Endothelial cell of umbilical vein (primary cell): ENCODE measurements at regions not wholly inside any gene's neighbourhood (a gene's known extent, or its start where the extent isn't known, plus 50 kb on each side); places are given as distances from the start of the nearest gene placed in this dataset.

Source experiments
- BruUV-seq: library from RNA; stranded (reverse); fragments of 400-500 nt; replicated peaks from 2 replicates; lab custom pipeline; 2021; lab: Mats Ljungman, UMichigan
- CTCF ChIA-PET: fragments of 300-600, 350-600 bp; sonication (Branson Sonifier 250); formaldehyde crosslinking; loops from one replicate; lab custom pipeline; 2021; ENCODE audit warnings: antibody characterized with exemption, inconsistent platforms; lab: Charles Lee
- POLR2A ChIA-PET: fragments of 300-600, 350-600 bp; sonication (Branson Sonifier 250); formaldehyde crosslinking; loops from one replicate; lab custom pipeline; 2021; ENCODE audit warnings: antibody characterized with exemption, inconsistent platforms; lab: Charles Lee
- DNase-seq: peaks from one replicate; pipeline ENCODE4 v3.0.0-alpha.2; 2011; ENCODE audit warnings: low read depth, low spot score
- FAIRE-seq: peaks from 2 replicates; lab custom pipeline; 2011; peaks lifted over from hg19 to GRCh38; lab: Jason Lieb, UNC
- H2AFZ ChIP-seq: 2 replicates; pipeline ENCODE4 v1.6.0; 2012; ENCODE audit warnings: low read depth, low read length, control low read depth, inconsistent platforms
- H3K27ac ChIP-seq: 2 replicates; pipeline ENCODE4 v1.5.1; 2011; ENCODE audit warnings: low read depth, mild to moderate bottlenecking, control low read depth, low read length, moderate library complexity; ENCODE audit not compliant: insufficient read depth
- H3K27me3 ChIP-seq, 2 experiments: 2 replicates each; pipeline versions ENCODE4 v1.6.0 to v1.6.1; 2011; ENCODE audit warnings: low read length in 2 of 2, mixed read lengths in 1 of 2; ENCODE audit not compliant: control insufficient read depth in 2 of 2, insufficient read depth in 2 of 2
- H3K36me3 ChIP-seq, 2 experiments: 2 replicates in 1 of 2; 3 replicates in 1 of 2; pipeline ENCODE4 v1.5.1; 2011; ENCODE audit warnings: low read length in 2 of 2, mild to moderate bottlenecking in 1 of 2, moderate library complexity in 1 of 2; ENCODE audit not compliant: control insufficient read depth in 2 of 2, insufficient read depth in 2 of 2; ENCODE audit errors: extremely low read depth in 1 of 2
- H3K4me1 ChIP-seq: 3 replicates; pipeline ENCODE4 v1.5.1; 2011; ENCODE audit warnings: mild to moderate bottlenecking, low read length; ENCODE audit not compliant: control insufficient read depth, insufficient read depth; ENCODE audit errors: extremely low read depth
- H3K4me2 ChIP-seq: 2 replicates; pipeline ENCODE4 v1.6.1; 2011; ENCODE audit warnings: low read length, control low read depth, mixed read lengths; ENCODE audit not compliant: insufficient read depth
- H3K4me3 ChIP-seq, 3 experiments: fragments of 200-600 bp in 1 of 3; sonication (generic), shearing (Covaris generic) in 1 of 3; replicated peaks in 1 of 3; 2 replicates each; pipeline ENCODE4 v1.5.1; 2011 to 2016; ENCODE audit warnings: control low read depth in 3 of 3, low read length in 3 of 3, mild to moderate bottlenecking in 2 of 3, inconsistent platforms in 1 of 3, low read depth in 1 of 3, moderate library complexity in 1 of 3; ENCODE audit not compliant: insufficient read depth in 1 of 3
- H3K79me2 ChIP-seq: 2 replicates; pipeline ENCODE4 v1.6.0; 2012; ENCODE audit warnings: low read length, inconsistent platforms; ENCODE audit not compliant: control insufficient read depth, insufficient read depth
- H3K9ac ChIP-seq: replicated peaks from 2 replicates; pipeline ENCODE3; 2011; ENCODE audit warnings: low read length, control low read depth; ENCODE audit not compliant: insufficient read depth; ENCODE audit errors: extremely low read depth
- H3K9me1 ChIP-seq: replicated peaks from 3 replicates; pipeline ENCODE4 v1.6.0; 2011; ENCODE audit warnings: mild to moderate bottlenecking, low read length; ENCODE audit not compliant: control insufficient read depth, insufficient read depth; ENCODE audit errors: extremely low read depth
- H3K9me3 ChIP-seq: replicated peaks from 2 replicates; pipeline ENCODE4 v1.5.1; 2012; ENCODE audit warnings: low read length, inconsistent platforms; ENCODE audit not compliant: control insufficient read depth, insufficient read depth
- H4K20me1 ChIP-seq: replicated peaks from 2 replicates; pipeline ENCODE3; 2011; ENCODE audit warnings: mild to moderate bottlenecking, low read length; ENCODE audit not compliant: control insufficient read depth, insufficient read depth; ENCODE audit errors: extremely low read depth
- CTCF ChIP-seq, 2 donors: IDR thresholded peaks; 1 replicate in 1 of 2; 2 replicates in 1 of 2; pipeline ENCODE4 v1.5.1; 2011; ENCODE audit warnings: low read length in 2 of 2, mild to moderate bottlenecking in 2 of 2, moderate library complexity in 2 of 2, control low read depth in 1 of 2, inconsistent platforms in 1 of 2, low read depth in 1 of 2; ENCODE audit not compliant: insufficient read depth in 1 of 2; ENCODE audit errors: extremely low read depth in 1 of 2
- EZH2 ChIP-seq: IDR thresholded peaks from 2 replicates; pipeline ENCODE4 v1.6.1; 2012; ENCODE audit warnings: borderline replicate concordance, low read depth, mild to moderate bottlenecking, moderate library complexity, low read length, inconsistent platforms; ENCODE audit not compliant: severe bottlenecking
- FOS ChIP-seq: IDR thresholded peaks from 2 replicates; pipeline ENCODE4 v1.6.1; 2011; ENCODE audit warnings: mild to moderate bottlenecking, low read length, moderate library complexity, borderline replicate concordance; ENCODE audit not compliant: insufficient read depth
- GATA2 ChIP-seq: IDR thresholded peaks from 2 replicates; pipeline ENCODE4 v1.7.0; 2011; ENCODE audit warnings: low read depth, mild to moderate bottlenecking, moderate library complexity, mixed read lengths, low read length; ENCODE audit not compliant: insufficient read length, insufficient read depth
- JUN ChIP-seq: IDR thresholded peaks from 2 replicates; pipeline ENCODE4 v1.6.1; 2011; ENCODE audit warnings: borderline replicate concordance, low read depth; ENCODE audit not compliant: insufficient read length, insufficient read depth
- MAX ChIP-seq: IDR thresholded peaks from 2 replicates; pipeline ENCODE4 v1.6.1; 2011; ENCODE audit not compliant: insufficient read depth, insufficient read length
- MYC ChIP-seq: IDR thresholded peaks from one replicate; pipeline ENCODE4 v1.6.1; 2011; ENCODE audit warnings: mild to moderate bottlenecking, low read depth, low read length
- POLR2A ChIP-seq: IDR thresholded peaks from 2 replicates; pipeline ENCODE4 v1.6.1; 2012; ENCODE audit warnings: low read depth, mild to moderate bottlenecking, control low read depth, low read length
- POLR2AphosphoS5 ChIP-seq: IDR thresholded peaks from 2 replicates; pipeline ENCODE4 v1.6.1; 2012; ENCODE audit warnings: low read depth, mild to moderate bottlenecking, control low read depth, low read length, moderate library complexity; ENCODE audit not compliant: insufficient read depth
- dilution Hi-C: fragments of 300-500 bp; cut with MboI; formaldehyde crosslinking; loops from one replicate; pipeline ENCODE4 v1.15.0; 2019; ENCODE audit warnings: low sequenced_read_pairs; ENCODE audit not compliant: extremely low pct_ligation_motif_present
- intact Hi-C: fragments of 100-400 bp; cut with micrococcal nuclease; formaldehyde crosslinking; loops from one replicate; pipeline ENCODE4 v1.10.0; 2022

- dilution Hi-C loops = no loop called here
- no peaks in the 10 kb centered on the region for H3K36me3 ChIP-seq
- H3K4me3 ChIP-seq = no peak overlapping the region
- POLR2A ChIA-PET = no interaction called here
- H3K4me2 ChIP-seq = no peak overlapping the region
- intact Hi-C loops = no loop called here
- no peaks in the 10 kb centered on the region for H3K27me3 ChIP-seq
- H4K20me1 ChIP-seq = no peaks in the 10 kb centered on the region
- no peak overlapping the region for H3K9ac ChIP-seq
- BruUV-seq = no TSS peak
- peaks cover 8% of the 10 kb centered on the region for H3K9me3 ChIP-seq
- no peak overlapping the region for H2AFZ ChIP-seq
- H3K9me1 ChIP-seq = no peaks in the 10 kb centered on the region
- no peak for FAIRE-seq
- TF ChIP-seq POLR2A (no peak), JUN (no peak), CTCF (IDR thresholded peaks at IDR 0.05; ENCODE audit: extremely low read depth in 1 of 2, insufficient read depth in 1 of 2, low read depth in 1 of 2, low read length in 2 of 2) (no peak), MYC (no peak), EZH2 (no peak), GATA2 (no peak), FOS (no peak), POLR2AphosphoS5 (no peak), MAX (no peak)
- H3K27ac ChIP-seq = no peak overlapping the region
- H3K79me2 ChIP-seq = no peaks in the 10 kb centered on the region
- CTCF ChIA-PET = no interaction called here
- H3K4me1 ChIP-seq = no peaks in the 10 kb centered on the region
- DNase-seq = no peak
These were observed 389.9 kb upstream of the RGMA start for GRCh38 chr15:93478947-93479346.
